ENCODE measurements at regions not wholly inside any gene's neighbourhood (a gene's known extent, or its start where the extent isn't known, plus 50 kb on each side); places are given as distances from the start of the nearest gene placed in this dataset.

DNA sequence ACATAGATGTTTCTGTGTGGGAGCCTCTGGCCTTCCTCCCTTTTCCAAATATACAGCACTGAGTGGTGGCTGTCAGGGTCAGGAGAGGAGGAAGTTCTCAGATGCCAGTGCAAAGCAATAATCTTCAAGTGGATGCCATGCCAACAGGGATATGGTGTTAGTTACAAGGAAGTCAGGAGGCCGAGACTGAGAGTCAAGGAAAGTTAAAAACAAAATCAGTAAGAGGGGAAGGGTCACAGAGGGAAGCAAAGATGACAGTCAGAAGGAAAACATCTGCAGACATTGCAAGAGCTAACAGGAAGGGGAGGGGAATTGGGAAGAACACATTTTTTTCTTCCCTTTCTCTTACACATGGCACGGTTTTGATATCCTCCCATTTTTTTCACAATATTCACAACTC is 691.4 kb downstream of the ADGRL2 start:
- no peak overlapping the region for H3K4me3 ChIP-seq (ENCODE audit: low read depth, low read length)
- TF ChIP-seq, protein P1, sequence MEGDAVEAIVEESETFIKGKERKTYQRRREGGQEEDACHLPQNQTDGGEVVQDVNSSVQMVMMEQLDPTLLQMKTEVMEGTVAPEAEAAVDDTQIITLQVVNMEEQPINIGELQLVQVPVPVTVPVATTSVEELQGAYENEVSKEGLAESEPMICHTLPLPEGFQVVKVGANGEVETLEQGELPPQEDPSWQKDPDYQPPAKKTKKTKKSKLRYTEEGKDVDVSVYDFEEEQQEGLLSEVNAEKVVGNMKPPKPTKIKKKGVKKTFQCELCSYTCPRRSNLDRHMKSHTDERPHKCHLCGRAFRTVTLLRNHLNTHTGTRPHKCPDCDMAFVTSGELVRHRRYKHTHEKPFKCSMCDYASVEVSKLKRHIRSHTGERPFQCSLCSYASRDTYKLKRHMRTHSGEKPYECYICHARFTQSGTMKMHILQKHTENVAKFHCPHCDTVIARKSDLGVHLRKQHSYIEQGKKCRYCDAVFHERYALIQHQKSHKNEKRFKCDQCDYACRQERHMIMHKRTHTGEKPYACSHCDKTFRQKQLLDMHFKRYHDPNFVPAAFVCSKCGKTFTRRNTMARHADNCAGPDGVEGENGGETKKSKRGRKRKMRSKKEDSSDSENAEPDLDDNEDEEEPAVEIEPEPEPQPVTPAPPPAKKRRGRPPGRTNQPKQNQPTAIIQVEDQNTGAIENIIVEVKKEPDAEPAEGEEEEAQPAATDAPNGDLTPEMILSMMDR (conservative IDR thresholded peaks at IDR 0.05; ENCODE audit: low read depth, low read length) = no peak
- no peak for DNase-seq (ENCODE audit: low read depth)

DNA sequence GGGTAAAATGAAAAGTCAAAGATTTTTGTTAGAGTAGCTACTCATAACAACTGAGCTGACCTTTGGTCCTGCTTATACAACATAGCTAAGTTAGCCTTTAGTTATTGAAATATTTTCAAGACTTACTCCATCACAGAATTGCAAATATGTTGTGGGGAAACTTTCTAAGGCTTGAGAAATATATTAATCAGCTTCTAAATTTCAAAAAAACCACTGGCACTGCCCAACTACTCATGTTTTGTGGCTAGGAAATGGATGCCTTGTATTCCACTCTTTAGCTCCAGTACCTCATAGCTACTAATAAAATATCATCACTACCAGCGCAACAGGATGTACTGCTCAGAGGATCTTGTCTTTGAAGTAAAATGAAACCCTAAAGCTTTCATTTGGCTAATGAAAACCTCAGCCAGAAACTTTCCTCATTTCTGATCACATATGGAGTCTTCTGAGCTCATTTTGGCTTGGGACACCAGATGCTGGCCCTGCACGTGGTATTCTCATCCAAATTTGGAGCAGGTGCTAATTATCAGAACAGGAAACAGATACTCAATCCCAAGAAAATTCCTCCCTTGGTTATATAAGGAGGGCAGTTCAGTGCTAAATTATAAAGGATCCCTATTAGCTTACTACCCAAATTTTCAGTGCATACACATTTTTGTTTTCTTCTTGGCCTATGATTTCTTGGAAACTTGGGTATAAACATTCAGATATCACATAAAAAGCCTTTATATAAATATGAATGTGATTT is 690.7 kb downstream of the ADGRL2 start:
- TF ChIP-seq, protein P1 (conservative IDR thresholded peaks at IDR 0.05; ENCODE audit: low read depth, low read length) = no peak
- no peak overlapping the region for H3K4me3 ChIP-seq (ENCODE audit: low read depth, low read length)
- DNase-seq (ENCODE audit: low read depth) = peak; percentile 4

DNA sequence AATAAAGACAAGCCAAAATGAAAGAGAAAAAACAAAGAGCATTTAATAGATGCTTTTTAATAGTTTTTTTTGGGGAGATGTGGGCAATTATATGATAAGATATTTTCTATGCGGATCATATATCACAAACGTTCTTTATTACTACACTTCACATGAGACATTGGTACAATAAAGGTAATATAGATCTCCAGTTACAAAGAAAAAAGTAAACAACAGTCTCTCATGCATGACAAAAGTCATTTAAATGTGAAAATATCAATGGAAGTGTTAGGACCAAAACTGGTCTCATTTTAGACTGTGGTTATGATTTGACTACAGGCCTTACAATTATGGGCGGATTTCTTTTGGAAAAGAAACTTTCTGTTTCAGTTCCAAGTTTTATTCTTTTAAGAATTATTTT is 687.0 kb downstream of the ADGRL2 start:
- no peak for DNase-seq (ENCODE audit: low read depth)
- no peak overlapping the region for H3K4me3 ChIP-seq (ENCODE audit: low read depth, low read length)
- TF ChIP-seq, protein P1 (conservative IDR thresholded peaks at IDR 0.05; ENCODE audit: low read depth, low read length) = no peak

DNA sequence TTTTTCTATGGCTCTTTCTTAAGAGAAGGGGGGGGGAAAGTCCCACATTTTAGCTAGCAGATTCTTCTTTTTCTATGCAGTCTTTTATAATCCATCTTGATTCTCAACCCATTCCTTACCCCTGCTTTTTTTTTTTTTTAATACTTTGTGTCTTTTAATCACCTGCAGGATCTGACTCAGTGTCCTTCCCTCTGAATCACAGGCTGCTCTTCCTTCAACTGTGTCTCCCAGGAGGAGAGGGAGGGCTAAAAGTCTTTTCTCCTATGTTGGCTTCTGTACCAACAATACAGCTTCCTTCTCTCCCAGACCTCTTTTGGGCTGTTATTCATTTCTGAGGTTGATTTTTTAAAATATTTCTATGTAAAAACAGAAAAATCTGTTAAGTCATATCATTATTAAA is 686.2 kb downstream of the ADGRL2 start:
- TF ChIP-seq, protein P1 (conservative IDR thresholded peaks at IDR 0.05; ENCODE audit: low read depth, low read length) = no peak
- DNase-seq (ENCODE audit: low read depth) = no peak
- no peak overlapping the region for H3K4me3 ChIP-seq (ENCODE audit: low read depth, low read length)

DNA sequence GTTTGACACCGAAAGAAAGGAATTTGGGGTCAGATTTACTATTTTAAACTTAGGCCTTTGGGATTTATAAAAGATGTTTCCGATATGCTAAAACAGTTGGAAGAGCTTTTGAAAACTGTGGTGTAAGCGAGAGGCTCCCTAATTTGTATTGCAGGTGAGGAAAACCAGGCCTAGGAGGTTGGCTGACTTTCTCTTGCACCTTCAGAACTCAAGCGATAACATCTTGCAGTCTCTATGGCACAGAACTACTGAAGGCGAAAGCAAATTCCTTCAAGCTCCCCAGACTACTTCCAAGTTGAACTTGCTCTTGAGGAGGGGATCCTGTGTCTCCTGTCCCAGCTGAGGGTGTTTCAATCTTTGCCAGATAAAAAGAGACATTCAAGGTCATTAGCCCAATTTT is 685.7 kb downstream of the ADGRL2 start:
- DNase-seq (ENCODE audit: low read depth) = peak; percentile 3
- H3K4me3 ChIP-seq (ENCODE audit: low read depth, low read length) = no peak overlapping the region
- TF ChIP-seq, protein P1 (conservative IDR thresholded peaks at IDR 0.05; ENCODE audit: low read depth, low read length) = no peak

DNA sequence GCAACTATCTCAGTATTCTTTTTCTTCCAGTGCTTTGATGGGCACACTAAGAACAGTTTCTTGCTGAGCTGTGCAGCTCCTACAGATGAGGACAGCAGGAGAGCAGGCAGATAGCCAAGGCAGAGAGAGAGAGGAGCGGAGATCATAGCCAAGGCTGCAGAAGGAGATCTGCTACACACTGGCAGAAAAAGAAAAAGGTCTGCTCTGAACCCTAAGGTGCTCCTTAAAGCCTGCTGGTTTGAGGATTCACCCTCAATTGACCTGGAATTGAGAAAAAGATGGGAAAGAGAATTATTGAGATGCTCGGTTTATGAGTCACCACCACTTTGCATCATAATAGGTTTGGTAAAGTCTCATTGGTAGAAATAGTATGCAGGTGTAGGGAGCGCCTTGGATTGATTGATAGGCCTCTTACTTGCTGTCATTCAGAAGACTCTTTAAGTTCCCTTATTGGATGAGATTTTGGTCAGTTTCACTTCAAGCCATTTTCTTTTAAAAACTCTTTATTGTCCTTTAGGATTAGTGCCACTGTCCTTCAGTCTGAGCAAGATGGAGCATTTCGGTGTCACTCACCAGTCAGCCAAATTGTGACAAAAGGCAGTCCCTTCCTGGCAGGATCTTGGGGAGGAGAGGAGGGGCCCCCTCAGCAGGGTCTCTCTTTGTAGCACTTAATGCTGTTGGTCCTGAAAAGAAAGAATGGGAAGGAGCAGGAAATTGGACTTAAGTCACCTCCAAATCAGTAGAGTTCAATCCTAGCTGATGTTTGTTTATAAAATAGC is 685.0 kb downstream of the ADGRL2 start:
- TF ChIP-seq, protein P1 (conservative IDR thresholded peaks at IDR 0.05; ENCODE audit: low read depth, low read length) = no peak
- DNase-seq (ENCODE audit: low read depth) = peak; percentile 85
- H3K4me3 ChIP-seq (ENCODE audit: low read depth, low read length) = no peak overlapping the region
